ENCODE measurements at regions not wholly inside any gene's neighbourhood (a gene's known extent, or its start where the extent isn't known, plus 50 kb on each side); places are given as distances from the start of the nearest gene placed in this dataset.
"Not testable (repeated sequence)": the region's sequence is repeated elsewhere in the genome, so short reads cannot be mapped to it uniquely, and the experiment has no call there.

- no peak for DNase-seq (ENCODE audit: low read depth in 2 of 2)
Observed at GRCh38 chr3:24545887-24546286, 51.2 kb upstream of the THRB start.

GRCh38 chr3:24548278-24548677, 53.6 kb upstream of the THRB start:
- DNase-seq (ENCODE audit: low read depth in 2 of 2), result no peak

DNA sequence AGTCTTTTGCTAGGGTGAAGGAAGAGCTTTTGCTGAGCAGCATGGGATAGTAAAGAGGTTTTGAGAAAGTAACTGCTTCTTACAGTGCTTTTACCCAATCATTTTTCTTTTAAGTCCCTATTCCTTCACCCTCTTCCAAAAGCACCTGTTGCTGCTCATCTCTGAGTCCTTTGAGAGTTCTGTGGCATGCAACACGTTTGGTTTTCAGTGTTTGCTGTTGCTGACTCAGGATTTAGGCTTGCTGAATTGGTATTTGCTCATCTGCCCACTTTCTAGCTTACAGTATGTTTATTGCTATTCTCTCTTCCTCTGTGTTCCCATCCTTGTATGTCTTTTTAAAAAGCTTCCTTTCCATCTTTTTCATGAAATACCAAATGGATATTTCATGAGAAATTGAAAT, 55.9 kb upstream of the THRB start:
- DNase-seq (ENCODE audit: low read depth in 2 of 2), result no peak

GRCh38 chr3:24551626-24552025, 57.0 kb upstream of the THRB start:
- DNase-seq (ENCODE audit: low read depth in 2 of 2), result no peak

DNA sequence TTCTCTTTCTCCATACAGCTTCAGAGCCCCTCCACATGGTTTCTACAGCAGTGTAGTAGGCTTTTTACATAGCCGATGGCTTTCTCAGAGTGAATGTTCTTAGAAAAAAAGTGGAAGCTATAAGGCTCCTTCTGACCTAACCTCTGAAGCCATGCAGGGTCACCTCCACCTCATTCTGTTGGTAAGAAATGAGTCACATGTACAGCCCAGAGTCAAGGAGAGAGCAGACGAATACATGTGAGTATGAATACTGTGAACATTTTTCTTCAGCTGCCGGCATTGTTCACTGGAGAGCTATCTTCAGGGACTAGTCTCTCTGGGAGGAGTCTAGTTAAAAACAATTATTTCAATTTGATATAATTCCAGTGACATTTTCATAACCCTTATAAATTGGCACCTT, 68.2 kb upstream of the THRB start:
- no peak for DNase-seq (ENCODE audit: low read depth in 2 of 2)

DNA sequence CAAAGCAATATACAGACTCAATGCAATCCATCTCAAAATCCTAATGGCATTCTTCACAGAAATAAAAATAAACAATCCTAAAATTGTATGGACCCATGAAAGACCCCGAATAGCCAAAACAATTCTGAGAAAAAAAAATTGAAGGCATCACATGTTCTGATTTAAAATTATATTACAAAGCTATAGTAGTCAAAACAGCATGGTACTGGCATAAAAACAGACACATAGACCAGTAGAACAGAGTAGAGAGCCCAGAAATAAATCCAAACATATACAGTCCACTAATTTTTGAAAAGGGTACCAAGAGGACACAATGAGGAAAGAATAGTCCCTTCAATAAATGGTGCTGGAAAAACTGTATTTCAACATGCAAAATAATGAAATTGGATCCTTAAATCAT, 70.4 kb upstream of the THRB start:
- DNase-seq (ENCODE audit: low read depth in 2 of 2), result no peak

DNA sequence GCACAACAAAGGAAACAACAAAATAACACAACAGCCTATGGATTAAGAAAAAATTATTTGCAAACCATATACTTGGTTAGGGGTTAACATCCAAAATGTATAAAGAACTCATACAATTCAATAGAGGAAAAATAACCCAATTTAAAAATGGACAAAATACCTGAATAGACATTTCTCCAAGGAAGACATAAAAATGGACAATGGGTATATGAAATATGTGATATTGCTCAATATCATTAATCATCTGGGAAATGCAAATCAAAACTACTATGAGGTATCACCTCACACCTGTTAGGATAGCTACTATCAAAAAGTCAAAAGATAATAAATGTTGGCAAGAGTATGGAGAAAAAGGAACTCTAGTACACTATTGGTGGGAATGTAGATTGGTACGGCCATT, 71.0 kb upstream of the THRB start:
- DNase-seq (ENCODE audit: low read depth in 2 of 2), result no peak

DNA sequence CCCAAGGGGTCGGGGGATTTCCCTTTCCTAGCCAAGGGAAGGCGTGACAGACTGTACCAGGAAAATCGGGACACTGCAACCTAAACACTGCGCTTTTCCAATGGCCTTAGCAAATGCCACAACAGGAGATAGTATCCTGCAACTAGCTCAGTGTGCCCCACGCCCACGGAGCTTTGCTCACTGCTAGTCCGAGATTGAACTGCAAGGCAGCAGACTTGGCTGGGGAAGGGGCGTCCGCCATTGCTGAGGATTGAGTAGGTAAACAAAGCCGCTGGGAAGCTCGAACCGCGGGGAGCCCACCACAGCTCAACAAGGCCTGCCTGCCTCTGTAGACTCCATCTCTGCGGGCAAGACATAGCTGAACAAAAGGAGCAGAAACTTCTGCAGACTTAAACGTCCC, 72.3 kb upstream of the THRB start:
- no peak for DNase-seq (ENCODE audit: low read depth in 2 of 2)

DNA sequence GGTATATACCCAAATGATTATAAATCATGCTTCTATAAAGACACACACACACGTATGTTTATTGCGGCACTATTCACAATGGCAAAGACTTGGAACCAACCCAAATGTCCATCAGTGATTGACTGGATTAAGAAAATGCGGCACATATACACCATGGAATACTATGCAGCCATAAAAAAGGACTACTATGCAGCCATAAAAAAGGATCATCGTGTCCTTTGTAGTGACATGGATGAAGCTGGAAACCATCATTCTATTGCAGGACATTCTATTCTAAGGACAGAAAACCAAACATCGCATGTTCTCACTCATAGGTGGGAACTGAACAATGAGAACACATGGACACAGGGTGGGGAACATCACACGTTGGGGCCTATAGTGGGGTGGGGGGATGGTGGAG, 77.8 kb upstream of the THRB start:
- not testable (repeated sequence) for DNase-seq (ENCODE audit: low read depth in 2 of 2)

DNA sequence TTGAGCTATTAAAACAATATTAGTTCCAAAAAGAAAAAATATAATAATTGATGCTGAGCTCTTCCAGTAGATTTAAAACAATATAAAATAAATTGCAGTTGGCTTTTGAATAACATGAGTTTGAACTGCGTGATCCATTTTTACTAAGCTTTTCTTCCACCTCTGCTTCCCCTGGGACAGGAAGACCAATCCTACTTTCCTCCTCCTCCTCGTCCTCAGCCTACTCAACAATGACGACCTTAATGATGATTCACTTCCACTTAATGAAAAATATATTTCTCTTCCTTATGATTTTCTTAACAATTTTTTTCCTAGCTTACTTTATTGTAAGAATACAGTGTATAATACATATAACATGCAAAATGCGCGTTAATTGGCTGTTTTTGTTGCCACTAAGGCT, 78.9 kb upstream of the THRB start:
- DNase-seq (ENCODE audit: low read depth in 2 of 2), result no peak

- DNase-seq (ENCODE audit: low read depth in 2 of 2), result no peak
Observed at GRCh38 chr3:24578324-24578723, 83.7 kb upstream of the THRB start.

- DNase-seq (ENCODE audit: low read depth in 2 of 2), result no peak
Observed at GRCh38 chr3:24578951-24579421, 84.3 kb upstream of the THRB start.

DNA sequence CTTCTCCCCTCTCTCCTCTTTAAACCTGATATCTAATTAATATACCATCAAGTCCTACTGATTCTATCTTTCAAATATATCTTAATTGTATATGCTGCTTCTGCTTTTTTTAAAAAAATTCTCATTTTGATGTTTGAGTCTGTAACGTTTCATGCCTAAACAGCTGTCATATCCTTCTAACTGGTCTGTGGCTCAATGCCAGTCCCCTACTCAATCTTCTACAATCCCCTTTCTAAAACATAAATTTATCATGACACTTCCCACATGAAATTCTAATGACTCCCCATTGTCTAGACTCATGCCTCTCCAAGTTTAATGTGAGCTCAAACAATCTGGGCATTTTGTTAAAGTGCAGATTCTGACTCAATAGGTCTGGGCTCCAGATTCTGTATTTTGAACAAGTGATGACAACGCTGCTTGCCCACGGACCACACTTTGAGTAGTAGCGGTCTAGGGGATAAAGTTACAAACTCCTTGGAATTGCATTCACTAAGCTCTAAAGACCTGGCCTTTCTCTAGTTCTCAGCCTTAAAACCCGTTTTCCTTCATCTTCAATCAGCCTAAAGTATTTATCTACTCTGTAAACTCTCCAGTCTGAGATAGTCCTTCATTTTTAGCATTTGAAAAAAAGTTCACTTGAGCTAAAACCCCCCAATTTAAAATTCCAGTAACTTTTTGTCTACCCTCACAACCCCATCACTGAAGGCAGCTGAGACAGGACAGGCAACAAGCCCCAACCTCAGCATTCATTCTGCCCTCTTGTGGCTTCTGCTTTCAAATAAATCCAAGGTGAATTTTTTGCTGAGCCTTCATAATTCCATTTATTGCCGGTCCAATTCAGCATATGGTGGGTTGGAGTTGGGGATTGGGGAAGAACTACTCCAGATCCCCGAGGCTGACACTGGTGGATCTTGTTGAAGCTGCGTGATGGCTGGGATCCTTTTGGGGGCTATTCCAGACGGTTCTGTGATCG, 88.1 kb upstream of the THRB start:
- no peak for DNase-seq (ENCODE audit: low read depth in 2 of 2)

DNA sequence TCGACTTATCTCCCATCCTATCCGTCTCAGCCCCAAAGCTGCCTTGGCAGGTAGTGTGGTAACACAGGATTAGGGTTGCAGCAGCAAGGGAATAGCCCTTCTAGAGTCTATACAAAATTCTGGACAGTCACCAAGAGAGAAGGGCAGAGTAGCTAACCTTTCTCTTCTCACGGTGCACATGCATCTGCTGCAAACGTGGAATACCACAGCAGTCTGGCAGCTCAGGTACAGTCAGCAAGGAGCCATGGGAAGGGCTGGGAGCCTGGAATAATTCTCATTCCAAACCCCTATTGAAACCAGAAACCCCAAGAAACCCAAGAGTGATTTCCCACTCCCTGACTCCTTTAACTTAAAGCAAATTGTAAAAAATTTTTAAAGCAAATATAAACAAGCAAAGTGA, 92.3 kb upstream of the THRB start:
- no peak for DNase-seq (ENCODE audit: low read depth in 2 of 2)

DNA sequence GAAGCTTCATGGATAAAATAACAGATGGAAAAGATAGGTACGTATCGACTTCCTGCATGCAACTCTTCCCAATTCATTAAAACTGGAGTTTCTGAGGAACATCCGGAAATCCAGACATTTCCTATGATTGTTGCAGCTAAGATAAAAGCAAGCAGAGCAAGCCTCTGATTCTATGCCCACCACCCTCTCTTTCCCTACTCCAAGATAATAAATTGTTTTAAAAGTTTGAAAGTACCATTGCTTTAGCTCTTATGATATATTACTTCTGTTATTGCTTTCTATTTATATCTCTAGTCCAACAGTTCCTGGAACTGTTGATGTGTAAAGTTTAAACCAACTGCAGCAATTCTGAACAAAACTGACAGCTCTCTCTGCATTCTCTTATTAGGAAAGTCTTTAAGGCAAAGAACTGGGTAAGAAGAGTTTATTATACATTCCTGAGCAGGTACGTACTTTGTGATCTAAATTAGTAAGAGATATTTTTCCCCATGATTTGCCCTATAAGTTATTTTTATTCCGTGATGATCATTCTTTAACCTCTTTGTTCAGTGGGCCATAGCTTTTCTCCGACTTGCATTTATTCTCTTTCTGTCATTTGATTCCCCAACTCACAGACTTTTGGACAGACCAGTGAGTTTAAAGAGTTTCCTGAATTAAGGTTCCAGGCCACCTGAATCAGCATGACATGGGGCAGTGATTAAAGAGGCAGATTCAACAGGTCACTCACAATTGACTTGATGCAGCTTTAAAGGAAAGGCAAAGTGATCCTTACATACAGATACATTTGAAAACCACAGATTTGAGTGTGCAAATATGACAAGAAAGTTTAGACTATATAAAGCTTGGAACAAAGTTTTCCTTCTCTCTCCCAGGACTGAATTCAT, 94.2 kb upstream of the THRB start:
- no peak for DNase-seq (ENCODE audit: low read depth in 2 of 2)

GRCh38 chr3:24589513-24589851, 94.8 kb upstream of the THRB start:
- no peak for DNase-seq (ENCODE audit: low read depth in 2 of 2)

DNA sequence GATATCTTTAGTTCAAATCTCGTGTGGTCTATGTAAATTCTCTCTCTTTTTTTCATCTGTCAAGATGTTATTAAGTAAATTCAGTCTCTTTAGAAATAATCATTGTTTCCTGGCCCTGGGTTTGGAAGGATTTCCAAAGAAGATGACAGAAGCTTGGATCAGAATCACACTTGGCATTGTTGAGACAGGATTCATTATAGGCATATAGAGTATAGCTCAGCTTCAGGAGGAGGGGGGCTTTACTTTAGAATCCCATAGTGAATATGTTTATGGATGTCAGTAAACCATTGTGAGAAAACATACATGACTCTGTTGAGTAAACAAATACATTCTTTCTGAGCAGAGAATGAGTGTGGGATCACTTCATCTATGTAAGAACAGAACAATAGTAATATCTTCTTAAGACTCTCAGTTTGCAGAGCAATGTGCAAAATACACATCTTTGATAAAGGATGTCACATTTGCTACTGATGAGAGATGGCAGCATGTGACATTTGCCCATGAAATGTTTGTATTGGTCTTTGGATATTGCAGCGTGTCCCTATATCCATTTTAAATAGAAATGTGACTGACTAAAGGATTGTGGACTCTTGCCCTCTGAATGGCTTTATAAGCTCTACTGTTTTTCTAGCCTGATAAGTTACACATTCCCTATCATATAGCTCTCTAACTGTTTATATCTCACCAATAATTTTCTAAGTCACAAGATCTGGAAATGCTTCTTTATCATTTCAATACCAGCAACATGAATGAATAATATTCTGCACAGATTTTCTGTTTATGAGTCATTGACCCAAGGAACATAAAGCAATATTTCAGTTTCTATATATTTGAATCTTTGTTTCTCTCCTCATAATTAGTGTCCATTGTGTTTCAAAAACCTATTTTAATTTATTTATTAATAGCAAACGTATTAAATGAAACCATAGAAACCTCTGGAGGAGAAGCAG, 95.6 kb upstream of the THRB start:
- DNase-seq (ENCODE audit: low read depth in 2 of 2), result no peak

DNA sequence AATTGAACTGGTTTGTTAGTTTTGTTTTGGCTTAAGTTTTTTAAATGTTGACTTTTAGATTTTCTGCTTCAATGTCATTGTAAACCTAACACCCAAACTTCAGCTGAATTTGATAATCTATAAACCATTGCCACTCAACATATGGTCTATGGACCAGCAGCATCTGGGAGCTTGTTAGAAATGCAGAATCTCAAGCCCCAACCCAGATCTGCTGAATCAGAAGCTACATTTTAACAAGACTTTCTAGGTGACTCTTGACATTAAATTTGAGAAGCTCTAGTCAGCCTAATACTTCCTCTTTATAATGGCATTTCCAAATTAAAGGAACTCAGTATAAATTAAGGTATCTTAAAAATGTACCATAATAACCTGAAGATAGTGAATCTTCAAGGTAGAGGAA, 96.5 kb upstream of the THRB start:
- DNase-seq (ENCODE audit: low read depth in 2 of 2), result no peak

GRCh38 chr3:24591661-24592555, 97.3 kb upstream of the THRB start:
- DNase-seq (ENCODE audit: low read depth in 2 of 2), result no peak

DNA sequence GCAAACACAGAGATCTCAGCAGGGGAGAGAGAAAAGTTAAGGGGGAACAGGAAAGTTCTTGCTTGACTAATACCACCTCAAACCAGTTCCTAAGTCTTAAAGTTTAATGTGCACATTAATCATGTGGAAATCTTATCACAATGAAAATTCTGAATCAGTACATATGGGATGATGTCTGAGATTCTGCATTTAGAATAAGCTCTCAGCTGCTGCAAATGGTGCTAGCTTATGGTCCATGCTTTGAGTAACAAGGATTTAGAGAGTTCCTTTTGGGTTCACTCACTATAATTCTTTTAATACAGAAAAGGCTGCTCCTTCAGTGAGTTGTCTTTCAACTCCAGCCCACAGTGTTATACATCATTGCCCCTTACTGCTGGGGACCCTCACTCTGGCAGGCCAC, 99.5 kb upstream of the THRB start:
- DNase-seq (ENCODE audit: low read depth in 2 of 2), result no peak

DNA sequence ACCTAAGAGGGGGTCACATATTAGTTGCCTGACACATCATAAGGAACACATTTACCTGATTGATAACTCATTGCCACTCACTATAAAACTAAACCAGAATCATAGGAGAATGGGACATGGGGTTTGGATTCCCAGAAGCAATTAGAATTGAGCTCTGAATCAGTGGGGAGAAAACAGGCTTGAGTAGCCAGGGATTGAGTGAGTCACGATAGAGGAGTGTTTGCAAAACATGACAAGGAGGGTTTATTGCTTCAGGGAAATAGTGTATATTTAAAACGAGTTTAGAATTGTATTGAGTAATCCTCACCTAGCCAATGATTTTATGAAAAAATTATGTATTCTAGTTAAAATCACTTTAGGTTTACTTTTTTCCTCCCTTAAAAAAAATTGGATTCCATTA, 101.1 kb upstream of the THRB start:
- no peak for DNase-seq (ENCODE audit: low read depth in 2 of 2)

All from stimulated activated CD8-positive, alpha-beta memory T cell treated with anti-CD3 and anti-CD28 coated beads, Interleukin-7, amount 100 ng/mL, for 1 hour (primary cell).